DOHH2 (cell line): ENCODE measurements at regions not wholly inside any gene's neighbourhood (a gene's known extent, or its start where the extent isn't known, plus 50 kb on each side); places are given as distances from the start of the nearest gene placed in this dataset.

Experiments
- H3F3A ChIP-seq: fragments of 200-600 bp; sonication (generic), shearing (Covaris generic); 2 replicates; pipeline ENCODE4 v1.6.0; 2016; ENCODE audit warnings: antibody characterized with exemption, mild to moderate bottlenecking; ENCODE audit not compliant: control insufficient read depth, insufficient read depth
- H3K27ac ChIP-seq: fragments of 200-600 bp; sonication (generic); 2 replicates; pipeline ENCODE4 v1.5.1; 2014; ENCODE audit warnings: low read depth, mild to moderate bottlenecking, low read length, moderate library complexity
- H3K27me3 ChIP-seq: fragments of 200-600 bp; sonication (generic); 2 replicates; pipeline ENCODE4 v1.6.1; 2014; ENCODE audit warnings: mild to moderate bottlenecking, low read length, mixed read lengths; ENCODE audit not compliant: control insufficient read depth
- H3K36me3 ChIP-seq: fragments of 200-600 bp; sonication (generic); 2 replicates; pipeline ENCODE4 v1.6.1; 2014; ENCODE audit warnings: mild to moderate bottlenecking, low read length, moderate library complexity, mixed read lengths; ENCODE audit not compliant: control insufficient read depth
- H3K4me1 ChIP-seq: fragments of 200-600 bp; sonication (generic); 2 replicates; pipeline ENCODE4 v1.6.1; 2014; ENCODE audit warnings: mild to moderate bottlenecking, low read length, mixed read lengths; ENCODE audit not compliant: control insufficient read depth
- H3K4me2 ChIP-seq: fragments of 200-600 bp; sonication (generic); 2 replicates; pipeline ENCODE4 v1.6.0; 2014; ENCODE audit warnings: mild to moderate bottlenecking, low read length, moderate library complexity
- H3K4me3 ChIP-seq: fragments of 200-600 bp; sonication (generic); 2 replicates; pipeline ENCODE4 v1.5.1; 2014; ENCODE audit warnings: mild to moderate bottlenecking, low read length, mixed read lengths
- H3K79me2 ChIP-seq: fragments of 200-600 bp; sonication (generic); 2 replicates; pipeline ENCODE4 v1.6.1; 2014; ENCODE audit warnings: mild to moderate bottlenecking, low read length, mixed read lengths; ENCODE audit not compliant: control insufficient read depth
- H3K9me2 ChIP-seq: fragments of 200-600 bp; sonication (generic); replicated peaks from 2 replicates; pipeline ENCODE4 v1.6.1; 2014; ENCODE audit warnings: mild to moderate bottlenecking, low read length, mixed read lengths; ENCODE audit not compliant: control insufficient read depth
- H3K9me3 ChIP-seq: fragments of 200-600 bp; sonication (generic); 2 replicates; pipeline ENCODE4 v1.6.1; 2014; ENCODE audit warnings: antibody characterized with exemption, low read length, mixed read lengths; ENCODE audit not compliant: control insufficient read depth, insufficient read depth
- H4K20me1 ChIP-seq: fragments of 200-600 bp; sonication (generic); 2 replicates; pipeline ENCODE4 v1.6.0; 2014; ENCODE audit warnings: low read depth, mild to moderate bottlenecking, antibody characterized with exemption, low read length, moderate library complexity; ENCODE audit not compliant: control insufficient read depth, insufficient read depth
- EZH2phosphoT487 ChIP-seq: fragments of 200-600 bp; sonication (generic); IDR thresholded peaks from 2 replicates; pipeline ENCODE4 v1.6.1; 2017; ENCODE audit warnings: borderline replicate concordance, mild to moderate bottlenecking, antibody characterized with exemption, low read length, moderate library complexity, mixed read lengths
- TF ChIP-seq, protein P1 (sequence below): fragments of 200-600 bp; sonication (generic); IDR thresholded peaks from one replicate; pipeline ENCODE4 v1.5.1; 2014; ENCODE audit warnings: antibody characterized with exemption, mild to moderate bottlenecking, low read depth, low read length; ENCODE audit not compliant: poor library complexity, severe bottlenecking

DNA sequence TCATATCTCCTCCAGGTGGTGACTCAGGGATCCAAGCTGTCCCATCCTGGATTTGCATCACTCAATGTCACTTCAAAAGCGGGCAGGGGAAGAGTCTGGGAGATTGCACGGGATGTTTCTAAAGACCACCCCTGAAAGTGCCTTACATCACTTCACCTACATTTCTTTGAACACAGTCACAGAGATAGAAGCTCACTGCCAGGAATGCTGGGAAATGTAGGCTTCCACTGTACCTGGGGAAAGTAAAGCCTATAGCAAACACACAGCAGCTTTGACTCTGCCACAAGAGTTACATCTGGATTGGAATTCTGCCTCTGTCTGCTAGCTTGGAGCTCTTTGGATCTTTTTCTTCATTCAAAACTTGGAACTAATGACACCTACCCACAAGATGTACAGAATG lies 300.9 kb downstream of the WDR11 start:
- no peaks in the 10 kb centered on the region for H3K9me3 ChIP-seq
- H3K36me3 ChIP-seq, result no peaks in the 10 kb centered on the region
- H4K20me1 ChIP-seq, result no peaks in the 10 kb centered on the region
- no peaks in the 10 kb centered on the region for H3F3A ChIP-seq
- H3K9me2 ChIP-seq, result no peaks in the 10 kb centered on the region
- TF ChIP-seq, protein P1, sequence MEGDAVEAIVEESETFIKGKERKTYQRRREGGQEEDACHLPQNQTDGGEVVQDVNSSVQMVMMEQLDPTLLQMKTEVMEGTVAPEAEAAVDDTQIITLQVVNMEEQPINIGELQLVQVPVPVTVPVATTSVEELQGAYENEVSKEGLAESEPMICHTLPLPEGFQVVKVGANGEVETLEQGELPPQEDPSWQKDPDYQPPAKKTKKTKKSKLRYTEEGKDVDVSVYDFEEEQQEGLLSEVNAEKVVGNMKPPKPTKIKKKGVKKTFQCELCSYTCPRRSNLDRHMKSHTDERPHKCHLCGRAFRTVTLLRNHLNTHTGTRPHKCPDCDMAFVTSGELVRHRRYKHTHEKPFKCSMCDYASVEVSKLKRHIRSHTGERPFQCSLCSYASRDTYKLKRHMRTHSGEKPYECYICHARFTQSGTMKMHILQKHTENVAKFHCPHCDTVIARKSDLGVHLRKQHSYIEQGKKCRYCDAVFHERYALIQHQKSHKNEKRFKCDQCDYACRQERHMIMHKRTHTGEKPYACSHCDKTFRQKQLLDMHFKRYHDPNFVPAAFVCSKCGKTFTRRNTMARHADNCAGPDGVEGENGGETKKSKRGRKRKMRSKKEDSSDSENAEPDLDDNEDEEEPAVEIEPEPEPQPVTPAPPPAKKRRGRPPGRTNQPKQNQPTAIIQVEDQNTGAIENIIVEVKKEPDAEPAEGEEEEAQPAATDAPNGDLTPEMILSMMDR, result no peak
- no peak for TF ChIP-seq EZH2phosphoT487
- no peak overlapping the region for H3K27ac ChIP-seq
- H3K4me3 ChIP-seq, result no peak overlapping the region
- no peak overlapping the region for H3K4me2 ChIP-seq
- no peaks in the 10 kb centered on the region for H3K27me3 ChIP-seq
- H3K79me2 ChIP-seq, result no peaks in the 10 kb centered on the region
- no peaks in the 10 kb centered on the region for H3K4me1 ChIP-seq

GRCh38 chr10:121152935-121153334 lies 301.8 kb downstream of the WDR11 start:
- Histone ChIP-seq H3K4me2 (no peak overlapping the region), H3K9me3 (no peaks in the 10 kb centered on the region), H3K27me3 (no peaks in the 10 kb centered on the region), H3K9me2 (no peaks in the 10 kb centered on the region), H3K36me3 (no peaks in the 10 kb centered on the region), H3K4me3 (no peak overlapping the region), H3K79me2 (no peaks in the 10 kb centered on the region), H3K4me1 (no peaks in the 10 kb centered on the region), H3F3A (no peaks in the 10 kb centered on the region), H3K27ac (no peak overlapping the region), H4K20me1 (no peaks in the 10 kb centered on the region)
- TF ChIP-seq, protein P1, result no peak
- TF ChIP-seq EZH2phosphoT487, result no peak

GRCh38 chr10:121154310-121154709 lies 303.1 kb downstream of the WDR11 start:
- no peaks in the 10 kb centered on the region for H3K9me2 ChIP-seq
- no peak for TF ChIP-seq EZH2phosphoT487
- TF ChIP-seq, protein P1, result no peak
- H3K27ac ChIP-seq, result no peak overlapping the region
- H3K27me3 ChIP-seq, result no peaks in the 10 kb centered on the region
- no peaks in the 10 kb centered on the region for H3K9me3 ChIP-seq
- H3K4me3 ChIP-seq, result no peak overlapping the region
- no peaks in the 10 kb centered on the region for H3K36me3 ChIP-seq
- no peaks in the 10 kb centered on the region for H3K79me2 ChIP-seq
- H4K20me1 ChIP-seq, result no peaks in the 10 kb centered on the region
- H3F3A ChIP-seq, result no peaks in the 10 kb centered on the region
- no peak overlapping the region for H3K4me2 ChIP-seq
- H3K4me1 ChIP-seq, result no peaks in the 10 kb centered on the region

DNA sequence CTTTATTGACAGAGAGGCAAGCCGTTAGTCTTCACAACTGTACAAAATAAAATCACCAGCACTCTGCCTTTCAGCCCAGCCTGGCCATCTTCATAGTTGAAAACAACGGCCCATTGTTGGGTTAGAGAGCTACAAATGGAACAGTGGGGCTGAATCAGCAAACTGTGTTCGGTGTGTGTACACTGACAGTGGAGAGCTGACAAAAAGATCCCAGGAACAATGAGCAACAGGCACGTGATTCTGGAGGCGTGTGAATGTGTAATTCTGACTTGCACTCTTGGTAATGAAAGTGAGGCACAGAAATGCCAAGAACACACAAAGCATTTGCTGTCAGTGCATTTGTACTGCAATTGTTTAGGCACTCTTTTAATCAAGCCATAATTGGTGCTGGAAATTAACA lies 303.7 kb downstream of the WDR11 start:
- Histone ChIP-seq H3K4me2 (no peak overlapping the region), H3K4me1 (no peaks in the 10 kb centered on the region), H3K9me2 (no peaks in the 10 kb centered on the region), H4K20me1 (no peaks in the 10 kb centered on the region), H3K79me2 (no peaks in the 10 kb centered on the region), H3K36me3 (no peaks in the 10 kb centered on the region), H3K9me3 (no peaks in the 10 kb centered on the region), H3K27me3 (no peaks in the 10 kb centered on the region), H3F3A (no peaks in the 10 kb centered on the region), H3K27ac (no peak overlapping the region), H3K4me3 (no peak overlapping the region)
- TF ChIP-seq, protein P1, result no peak
- TF ChIP-seq EZH2phosphoT487, result no peak
